Thyroid gland (tissue), 4 donors: ENCODE measurements at regions not wholly inside any gene's neighbourhood (a gene's known extent, or its start where the extent isn't known, plus 50 kb on each side); places are given as distances from the start of the nearest gene placed in this dataset.

Experiments used
- DNase-seq, 2 donors: peaks; one replicate each; pipeline ENCODE4 v3.0.0-alpha.2; 2019
- H3K27ac ChIP-seq, 3 donors: fragments of 200-600 bp; sonication (generic); 1 replicate in 2 of 3; 2 replicates in 1 of 3; pipeline ENCODE4 v1.5.1; 2016 to 2019; ENCODE audit warnings: mild to moderate bottlenecking in 1 of 3, moderate library complexity in 1 of 3
- H3K27me3 ChIP-seq: fragments of 200-600 bp; sonication (generic); one replicate; pipeline ENCODE4 v1.5.1; 2019
- H3K36me3 ChIP-seq, 2 donors: fragments of 200-600 bp; sonication (generic); one replicate each; pipeline ENCODE4 v1.5.1; 2016 to 2019
- H3K4me1 ChIP-seq, 2 donors: fragments of 200-600 bp; sonication (generic); one replicate each; pipeline ENCODE4 v1.5.1; 2017 to 2019
- H3K4me3 ChIP-seq, 3 donors: fragments of 200-600 bp; sonication (generic); replicated peaks in 1 of 3; 1 replicate in 2 of 3; 2 replicates in 1 of 3; pipeline ENCODE4 v1.5.1; 2016; ENCODE audit warnings: mild to moderate bottlenecking in 1 of 3
- H3K9me3 ChIP-seq: fragments of 200-600 bp; sonication (generic); one replicate; pipeline ENCODE4 v1.5.1; 2017
- POLR2A ChIP-seq, 2 donors: fragments of 450-650 bp; IDR thresholded peaks; one replicate each; pipeline ENCODE4 v1.6.1; 2017; ENCODE audit warnings: antibody characterized with exemption in 2 of 2, mild to moderate bottlenecking in 2 of 2, moderate library complexity in 1 of 2
- WGBS, 2 donors: methylation state at CpG; one replicate each; pipeline ENCODE4 v1.1.5; 2017; 5-methylcytosine and 5-hydroxymethylcytosine counted together
- intact Hi-C: fragments of 100-400 bp; cut with DNase I; formaldehyde crosslinking; loops from one replicate; pipeline ENCODE4 v1.15.1; 2023
- TF ChIP-seq, protein P1 (sequence below), 6 experiments: fragments of 200-600 bp in 3 of 6; fragments of 450-650 bp in 3 of 6; sonication (generic) in 3 of 6; IDR thresholded peaks; one replicate each; pipeline ENCODE4 v1.5.1; 2016 to 2019; ENCODE audit warnings: antibody characterized with exemption in 6 of 6, mild to moderate bottlenecking in 2 of 6, inconsistent platforms in 1 of 6, moderate library complexity in 1 of 6

DNA sequence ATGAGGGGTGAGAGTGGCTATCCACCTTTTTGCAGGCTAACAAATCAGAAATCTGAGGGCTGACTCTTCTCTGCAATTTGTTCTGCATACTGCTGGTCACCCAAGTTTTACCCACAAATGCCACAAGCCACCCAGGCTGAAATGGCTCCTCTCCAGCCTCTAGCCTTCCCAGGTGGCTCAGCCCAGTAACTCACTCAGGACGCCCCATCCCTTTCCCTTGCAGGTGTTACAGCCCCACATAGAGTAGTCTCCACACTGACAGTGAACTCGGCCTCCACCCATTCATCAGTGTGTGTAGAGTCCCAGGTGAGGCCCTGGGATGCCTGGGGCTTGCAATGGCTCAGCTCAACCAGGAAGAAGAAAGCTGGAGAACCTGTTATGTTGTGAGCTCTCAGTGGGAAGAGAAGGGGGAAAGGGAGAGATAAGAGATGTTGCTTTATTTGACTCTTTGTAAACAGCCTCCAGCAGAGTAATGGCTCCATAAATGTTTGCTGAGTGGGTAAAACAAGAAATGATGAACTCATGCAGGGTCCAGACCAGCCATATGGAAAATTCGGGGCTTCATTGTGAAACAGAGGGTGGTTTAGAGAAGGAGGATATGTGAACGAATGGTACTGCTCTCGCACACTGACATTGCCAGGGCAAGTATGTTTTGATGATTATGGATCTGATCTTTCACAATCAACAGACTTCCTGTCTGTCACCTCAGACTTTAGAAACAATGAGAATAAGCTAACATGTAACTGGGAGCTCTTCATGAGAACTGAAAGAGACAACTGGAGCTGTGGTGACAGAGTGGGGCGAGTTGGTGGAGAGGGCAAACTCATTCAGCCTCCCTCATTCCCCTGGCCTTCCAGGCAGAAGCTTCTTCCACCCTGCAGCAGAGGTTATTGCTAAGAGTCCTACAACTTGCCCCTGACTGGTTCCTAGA is 74.2 kb upstream of the RFC3 start:
- TF ChIP-seq, protein P1, sequence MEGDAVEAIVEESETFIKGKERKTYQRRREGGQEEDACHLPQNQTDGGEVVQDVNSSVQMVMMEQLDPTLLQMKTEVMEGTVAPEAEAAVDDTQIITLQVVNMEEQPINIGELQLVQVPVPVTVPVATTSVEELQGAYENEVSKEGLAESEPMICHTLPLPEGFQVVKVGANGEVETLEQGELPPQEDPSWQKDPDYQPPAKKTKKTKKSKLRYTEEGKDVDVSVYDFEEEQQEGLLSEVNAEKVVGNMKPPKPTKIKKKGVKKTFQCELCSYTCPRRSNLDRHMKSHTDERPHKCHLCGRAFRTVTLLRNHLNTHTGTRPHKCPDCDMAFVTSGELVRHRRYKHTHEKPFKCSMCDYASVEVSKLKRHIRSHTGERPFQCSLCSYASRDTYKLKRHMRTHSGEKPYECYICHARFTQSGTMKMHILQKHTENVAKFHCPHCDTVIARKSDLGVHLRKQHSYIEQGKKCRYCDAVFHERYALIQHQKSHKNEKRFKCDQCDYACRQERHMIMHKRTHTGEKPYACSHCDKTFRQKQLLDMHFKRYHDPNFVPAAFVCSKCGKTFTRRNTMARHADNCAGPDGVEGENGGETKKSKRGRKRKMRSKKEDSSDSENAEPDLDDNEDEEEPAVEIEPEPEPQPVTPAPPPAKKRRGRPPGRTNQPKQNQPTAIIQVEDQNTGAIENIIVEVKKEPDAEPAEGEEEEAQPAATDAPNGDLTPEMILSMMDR (IDR thresholded peaks at IDR 0.05): no peak
- no peak for TF ChIP-seq POLR2A (IDR thresholded peaks at IDR 0.05)
- peaks cover 14 to 17% of the 10 kb centered on the region in 2 donors for H3K4me1 ChIP-seq
- no peaks in the 10 kb centered on the region for H3K9me3 ChIP-seq
- H3K27ac ChIP-seq: no peak overlapping the region
- no peaks in the 10 kb centered on the region for H3K27me3 ChIP-seq
- intact Hi-C loops: no loop called here
- no peaks in the 10 kb centered on the region for H3K36me3 ChIP-seq
- no peak for DNase-seq
- H3K4me3 ChIP-seq: no peak overlapping the region
- WGBS, 2 donors: 85 to 94% methylated on average over 6 of the region's 6 CpGs

DNA sequence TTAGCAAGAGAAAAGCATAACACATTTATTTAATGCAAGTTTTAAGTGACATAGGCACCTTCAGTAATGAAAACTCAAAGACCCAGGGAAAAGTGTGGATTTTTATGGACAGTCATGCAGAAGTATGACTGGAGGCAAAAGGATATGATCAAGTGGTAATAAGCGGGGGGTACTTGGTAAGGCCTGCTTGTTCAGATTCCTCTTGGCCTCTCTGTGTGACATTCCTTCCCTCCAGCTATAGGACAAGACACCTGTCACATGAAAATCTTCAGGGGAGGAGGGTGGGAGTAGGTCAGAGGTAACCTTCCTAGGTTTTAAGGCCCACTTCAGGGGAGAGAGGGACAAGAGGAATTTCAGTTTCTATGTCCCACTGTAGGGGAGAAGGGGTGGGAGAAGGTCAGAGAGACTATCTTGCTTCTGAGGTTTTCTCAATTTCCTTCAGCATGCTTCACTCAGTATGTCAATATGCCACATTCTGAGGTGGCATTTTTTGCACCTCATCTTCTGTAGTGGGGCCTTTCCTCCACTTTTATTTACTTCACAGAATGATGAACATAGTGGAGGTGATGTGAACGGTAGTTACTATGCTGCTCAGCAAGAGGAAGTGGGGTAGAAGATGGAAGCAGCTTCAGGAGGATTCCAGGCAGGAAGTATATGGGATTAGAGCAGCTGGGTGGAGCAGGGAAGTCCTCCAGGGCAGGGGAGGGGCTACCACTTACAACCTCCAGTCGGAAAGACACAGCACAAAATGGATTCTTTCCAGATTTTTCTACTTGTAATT is 73.2 kb upstream of the RFC3 start:
- Histone ChIP-seq H3K9me3 (no peaks in the 10 kb centered on the region), H3K4me1 (peaks cover 14 to 17% of the 10 kb centered on the region in 2 donors), H3K36me3 (no peaks in the 10 kb centered on the region), H3K27ac (peak overlapping the region in 2 of 3 donors; percentile 1 to 61), H3K27me3 (no peaks in the 10 kb centered on the region), H3K4me3 (no peak overlapping the region)
- TF ChIP-seq, protein P1 (IDR thresholded peaks at IDR 0.05): no peak
- no peak for TF ChIP-seq POLR2A (IDR thresholded peaks at IDR 0.05)
- intact Hi-C loops: no loop called here
- DNase-seq: peak; percentile 36 to 43
- 50 to 56% methylated on average over 3 of the region's 3 CpGs for WGBS, 2 donors

DNA sequence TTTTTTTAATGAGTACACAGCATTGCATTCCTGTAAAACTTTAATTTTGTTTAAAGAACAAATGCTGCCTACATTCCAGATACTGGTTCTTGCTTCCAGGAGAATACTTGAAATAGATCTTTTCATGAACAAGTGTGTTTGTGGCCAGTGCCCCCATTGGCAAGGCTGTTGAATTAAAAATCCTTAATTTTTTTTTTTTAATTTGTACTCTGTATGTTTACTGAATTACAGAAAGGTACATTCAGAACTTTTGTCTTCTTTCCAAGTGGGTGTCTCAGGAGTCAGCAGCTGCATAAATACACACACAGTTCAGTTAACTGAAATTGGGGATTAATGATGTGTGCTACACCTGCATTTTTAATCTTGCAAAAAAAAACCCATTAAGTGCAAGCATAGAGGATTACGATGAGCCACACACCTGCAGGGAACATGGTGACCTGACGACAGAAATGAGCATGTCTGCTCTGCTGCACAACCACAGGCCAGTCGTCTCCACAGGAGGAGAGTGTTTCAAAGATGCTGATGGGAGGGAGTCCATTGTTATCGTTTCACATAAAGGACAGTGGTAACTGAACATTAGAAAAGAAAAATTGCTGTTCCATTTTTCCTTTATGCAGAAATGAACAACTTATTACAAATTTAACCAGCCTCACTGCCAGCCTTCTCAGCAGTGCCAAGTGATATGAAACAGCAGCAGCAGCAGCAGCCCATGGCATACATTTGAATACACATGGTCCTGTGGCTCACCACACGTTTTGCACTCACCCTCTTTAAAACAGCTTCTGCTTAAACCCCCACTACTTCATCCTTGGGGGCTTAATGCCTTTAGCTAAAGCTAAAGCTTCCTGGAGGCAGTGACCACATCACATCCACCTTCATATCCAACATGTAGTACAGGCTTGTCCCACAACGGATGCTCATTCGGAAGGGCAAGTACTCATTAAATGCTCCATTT is 72.3 kb upstream of the RFC3 start:
- H3K4me1 ChIP-seq: peaks cover 14 to 17% of the 10 kb centered on the region in 2 donors
- H3K27ac ChIP-seq: peak overlapping the region in 1 of 3 donors; percentile 61
- intact Hi-C loops: no loop called here
- no peak for DNase-seq
- no peaks in the 10 kb centered on the region for H3K36me3 ChIP-seq
- 67 to 73% methylated on average over 7 of the region's 7 CpGs for WGBS, 2 donors
- no peaks in the 10 kb centered on the region for H3K9me3 ChIP-seq
- TF ChIP-seq POLR2A (IDR thresholded peaks at IDR 0.05): no peak
- TF ChIP-seq, protein P1 (IDR thresholded peaks at IDR 0.05): no peak
- H3K27me3 ChIP-seq: no peaks in the 10 kb centered on the region
- no peak overlapping the region for H3K4me3 ChIP-seq

DNA sequence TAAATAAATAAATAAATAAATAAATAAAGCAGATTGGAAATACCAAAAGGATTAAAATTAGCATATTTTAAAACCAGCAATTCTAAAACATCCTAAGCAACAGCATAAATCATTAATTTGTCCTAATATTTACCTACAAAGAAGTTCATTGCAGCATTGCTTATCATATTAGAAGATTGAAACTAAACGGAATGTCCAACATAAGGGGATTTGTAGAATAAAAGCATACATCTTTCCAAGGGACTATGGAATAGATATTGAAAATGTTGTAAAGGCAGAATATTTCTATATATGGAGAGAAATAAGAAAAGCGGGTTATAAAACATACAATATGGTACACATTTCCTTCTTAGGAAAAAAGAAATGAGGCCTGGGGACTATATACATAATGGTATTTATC is 71.1 kb upstream of the RFC3 start:
- WGBS, 2 donors: 95% methylated on average over 2 of the region's 2 CpGs
- intact Hi-C loops: no loop called here
- no peak overlapping the region for H3K27ac ChIP-seq
- TF ChIP-seq, protein P1 (IDR thresholded peaks at IDR 0.05): no peak
- H3K36me3 ChIP-seq: no peaks in the 10 kb centered on the region
- no peaks in the 10 kb centered on the region for H3K9me3 ChIP-seq
- peaks cover 14 to 17% of the 10 kb centered on the region in 2 donors for H3K4me1 ChIP-seq
- H3K27me3 ChIP-seq: no peaks in the 10 kb centered on the region
- DNase-seq: no peak
- no peak overlapping the region for H3K4me3 ChIP-seq
